Gastroesophageal sphincter (tissue), 3 donors: ENCODE measurements at regions not wholly inside any gene's neighbourhood (a gene's known extent, or its start where the extent isn't known, plus 50 kb on each side); places are given as distances from the start of the nearest gene placed in this dataset.

Experiments
- EP300 ChIP-seq: sonication (generic); formaldehyde crosslinking; IDR thresholded peaks from one replicate; pipeline ENCODE4 v1.6.1; 2017; ENCODE audit warnings: antibody characterized with exemption, mild to moderate bottlenecking
- POLR2A ChIP-seq, 2 donors: fragments of 450-650 bp; IDR thresholded peaks; one replicate each; pipeline ENCODE4 v1.6.1; 2017; ENCODE audit warnings: antibody characterized with exemption in 2 of 2, mild to moderate bottlenecking in 2 of 2, moderate library complexity in 1 of 2
- TF ChIP-seq, protein P1 (sequence below), 4 experiments: fragments of 200-600 bp in 2 of 4; fragments of 450-650 bp in 2 of 4; sonication (generic) in 1 of 4; IDR thresholded peaks; one replicate each; pipeline ENCODE4 v1.5.1; 2017 to 2019; ENCODE audit warnings: antibody characterized with exemption in 4 of 4, mild to moderate bottlenecking in 2 of 4, moderate library complexity in 2 of 4

DNA sequence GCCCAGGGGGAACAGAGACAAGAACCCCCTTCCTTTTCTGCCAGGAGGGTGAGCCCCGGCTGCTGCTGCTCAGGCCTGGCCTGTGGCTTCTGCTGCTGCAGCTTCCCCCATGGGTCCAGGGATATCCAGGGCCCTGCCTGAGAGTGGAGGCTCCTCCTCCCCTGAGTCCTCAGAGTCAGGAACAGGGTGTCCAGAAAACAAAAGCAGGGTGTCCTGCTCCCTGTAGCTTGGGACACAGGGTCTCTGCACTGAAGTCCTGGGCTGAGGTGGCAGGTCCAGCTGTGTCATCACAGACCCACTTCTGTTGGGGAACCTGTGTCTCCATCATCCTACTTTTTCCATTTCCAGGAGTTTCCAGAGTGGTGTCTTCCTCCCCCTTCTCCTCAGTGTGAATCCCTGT lies 76.1 kb downstream of the ZNF280B start:
- TF ChIP-seq, protein P1, sequence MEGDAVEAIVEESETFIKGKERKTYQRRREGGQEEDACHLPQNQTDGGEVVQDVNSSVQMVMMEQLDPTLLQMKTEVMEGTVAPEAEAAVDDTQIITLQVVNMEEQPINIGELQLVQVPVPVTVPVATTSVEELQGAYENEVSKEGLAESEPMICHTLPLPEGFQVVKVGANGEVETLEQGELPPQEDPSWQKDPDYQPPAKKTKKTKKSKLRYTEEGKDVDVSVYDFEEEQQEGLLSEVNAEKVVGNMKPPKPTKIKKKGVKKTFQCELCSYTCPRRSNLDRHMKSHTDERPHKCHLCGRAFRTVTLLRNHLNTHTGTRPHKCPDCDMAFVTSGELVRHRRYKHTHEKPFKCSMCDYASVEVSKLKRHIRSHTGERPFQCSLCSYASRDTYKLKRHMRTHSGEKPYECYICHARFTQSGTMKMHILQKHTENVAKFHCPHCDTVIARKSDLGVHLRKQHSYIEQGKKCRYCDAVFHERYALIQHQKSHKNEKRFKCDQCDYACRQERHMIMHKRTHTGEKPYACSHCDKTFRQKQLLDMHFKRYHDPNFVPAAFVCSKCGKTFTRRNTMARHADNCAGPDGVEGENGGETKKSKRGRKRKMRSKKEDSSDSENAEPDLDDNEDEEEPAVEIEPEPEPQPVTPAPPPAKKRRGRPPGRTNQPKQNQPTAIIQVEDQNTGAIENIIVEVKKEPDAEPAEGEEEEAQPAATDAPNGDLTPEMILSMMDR (IDR thresholded peaks at IDR 0.05), result no peak
- TF ChIP-seq EP300 (no peak), POLR2A (IDR thresholded peaks at IDR 0.05) (no peak)
